SK-N-SH treated with all-trans-retinoic acid at 6 μM for 48 hours (cell line): ENCODE measurements at regions not wholly inside any gene's neighbourhood (a gene's known extent, or its start where the extent isn't known, plus 50 kb on each side); places are given as distances from the start of the nearest gene placed in this dataset.

Source experiments
- ATAC-seq: fragments of 200-7000 bp; cut with Tn5 transposase; 3 replicates; pipeline ENCODE4 v1.9.1; 2020; ENCODE audit warnings: mild to moderate bottlenecking, moderate library complexity
- ARNTL ChIP-seq: fragments of 450-650 bp; formaldehyde crosslinking; IDR thresholded peaks from 2 replicates; pipeline ENCODE4 v1.5.0; 2020; ENCODE audit warnings: low read depth, mild to moderate bottlenecking, moderate library complexity, borderline replicate concordance
- BACH2 ChIP-seq: fragments of 250-450 bp; sonication (Bioruptor Pico); IDR thresholded peaks from 2 replicates; pipeline ENCODE4 v1.9.0; 2021; ENCODE audit warnings: mild to moderate bottlenecking, borderline replicate concordance
- CSDC2 ChIP-seq: fragments of 250-450 bp; sonication (Bioruptor Pico); IDR thresholded peaks from 2 replicates; pipeline ENCODE4 v1.5.0; 2020; ENCODE audit warnings: mild to moderate bottlenecking, moderate library complexity
- ESRRG ChIP-seq: fragments of 250-450 bp; sonication (Bioruptor Pico); IDR thresholded peaks from 2 replicates; pipeline ENCODE4 v1.6.1; 2021; ENCODE audit warnings: mild to moderate bottlenecking
- GLIS3 ChIP-seq: fragments of 250-450 bp; sonication (Bioruptor Pico); IDR thresholded peaks from 2 replicates; pipeline ENCODE4 v1.5.0; 2020; ENCODE audit warnings: mild to moderate bottlenecking, moderate library complexity
- ISL1 ChIP-seq: fragments of 250-450 bp; sonication (Bioruptor Pico); IDR thresholded peaks from 2 replicates; pipeline ENCODE4 v2.1.2; 2022; ENCODE audit warnings: mild to moderate bottlenecking, moderate library complexity
- OSR1 ChIP-seq: fragments of 250-450 bp; sonication (Bioruptor Pico); IDR thresholded peaks from 2 replicates; pipeline ENCODE4 v1.8.0; 2022; ENCODE audit warnings: moderate library complexity, mild to moderate bottlenecking, inconsistent platforms
- PPARA ChIP-seq: fragments of 250-450 bp; sonication (Bioruptor Pico); IDR thresholded peaks from 2 replicates; pipeline ENCODE4 v1.5.0; 2020; ENCODE audit warnings: mild to moderate bottlenecking, borderline replicate concordance
- RARB ChIP-seq: fragments of 250-450 bp; sonication (Bioruptor Pico); IDR thresholded peaks from 2 replicates; pipeline ENCODE4 v1.8.0; 2021; ENCODE audit warnings: mild to moderate bottlenecking, moderate library complexity
- SNAI2 ChIP-seq: fragments of 250-450 bp; sonication (Bioruptor Pico); IDR thresholded peaks from 2 replicates; pipeline ENCODE4 v1.5.0; 2020; ENCODE audit warnings: mild to moderate bottlenecking, moderate library complexity
- TOX ChIP-seq: fragments of 250-450 bp; sonication (Bioruptor Pico); IDR thresholded peaks from 2 replicates; pipeline ENCODE4 v1.8.0; 2021; ENCODE audit warnings: mild to moderate bottlenecking, moderate library complexity, borderline replicate concordance
- ZC3H10 ChIP-seq: fragments of 250-450 bp; sonication (Bioruptor Pico); IDR thresholded peaks from 2 replicates; pipeline ENCODE4 v1.5.1; 2021; ENCODE audit warnings: mild to moderate bottlenecking, moderate library complexity
- ZFP3 ChIP-seq: fragments of 250-450 bp; sonication (Bioruptor Pico); IDR thresholded peaks from 2 replicates; pipeline ENCODE4 v1.5.0; 2020; ENCODE audit warnings: mild to moderate bottlenecking, moderate library complexity
- ZFP30 ChIP-seq: fragments of 450-650 bp; formaldehyde crosslinking; IDR thresholded peaks from 2 replicates; pipeline ENCODE4 v1.5.0; 2022; ENCODE audit warnings: mild to moderate bottlenecking, moderate library complexity
- ZNF565 ChIP-seq: fragments of 450-650 bp; formaldehyde crosslinking; conservative IDR thresholded peaks from 2 replicates; pipeline ENCODE4 v1.5.0; 2020; ENCODE audit warnings: low read depth, mild to moderate bottlenecking, moderate library complexity
- ZNF70 ChIP-seq: fragments of 450-650 bp; formaldehyde crosslinking; IDR thresholded peaks from 2 replicates; pipeline ENCODE4 v1.5.0; 2020; ENCODE audit warnings: mild to moderate bottlenecking, moderate library complexity
- ZNF8 ChIP-seq: fragments of 450-650 bp; formaldehyde crosslinking; IDR thresholded peaks from 2 replicates; pipeline ENCODE4 v1.5.0; 2020; ENCODE audit warnings: mild to moderate bottlenecking, moderate library complexity
- TF ChIP-seq, protein P1 (sequence below): fragments of 250-450 bp; sonication (Bioruptor Pico); IDR thresholded peaks from 2 replicates; pipeline ENCODE4 v1.5.1; 2020; ENCODE audit warnings: low read depth, mild to moderate bottlenecking, moderate library complexity
- TF ChIP-seq, protein P2 (sequence below): fragments of 250-450 bp; sonication (Bioruptor Pico); IDR thresholded peaks from 2 replicates; pipeline ENCODE4 v1.8.0; 2021; ENCODE audit warnings: low read depth, mild to moderate bottlenecking, moderate library complexity, borderline replicate concordance
- TF ChIP-seq, protein P3 (sequence below): fragments of 250-450 bp; sonication (Bioruptor Pico); IDR thresholded peaks from 2 replicates; pipeline ENCODE4 v1.8.0; 2020; ENCODE audit warnings: mild to moderate bottlenecking, moderate library complexity, borderline replicate concordance
- TF ChIP-seq, protein P4 (sequence below): fragments of 250-450 bp; sonication (Bioruptor Pico); IDR thresholded peaks from 2 replicates; pipeline ENCODE4 v1.5.0; 2020; ENCODE audit warnings: mild to moderate bottlenecking, moderate library complexity

DNA sequence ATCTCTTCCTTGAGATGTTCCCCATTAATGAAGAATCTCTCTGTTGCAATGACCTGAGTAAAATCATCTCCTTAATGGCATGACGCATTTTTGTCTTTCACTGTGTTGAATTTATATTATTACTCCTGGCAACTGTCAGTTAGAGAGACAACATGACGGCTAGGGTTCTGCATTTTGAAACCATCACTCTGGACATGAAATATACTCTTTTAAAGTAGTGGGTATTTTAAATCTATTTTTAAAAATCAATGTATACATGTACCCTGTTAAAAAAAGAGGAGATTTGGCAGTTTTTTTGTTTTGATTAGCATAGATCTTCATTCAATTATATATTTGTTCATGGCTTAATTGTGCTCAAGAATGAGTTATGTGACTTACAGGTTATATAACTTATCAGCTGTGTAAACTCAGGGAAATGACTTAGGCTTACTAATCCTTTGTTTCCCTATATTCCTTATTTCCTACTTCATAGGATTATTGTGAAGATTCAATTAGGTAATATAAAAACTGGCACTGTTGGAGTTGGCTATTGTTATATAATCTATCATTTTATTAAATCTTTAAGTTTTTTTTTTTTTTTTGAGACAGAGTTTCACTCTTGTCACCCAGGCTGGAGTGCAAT lies 632.0 kb upstream of the SPRY2 start:
- TF ChIP-seq CSDC2 (CRISPR knock-in tag) (no peak), SNAI2 (CRISPR knock-in tag) (no peak), TOX (CRISPR knock-in tag) (no peak), OSR1 (CRISPR knock-in tag) (no peak), RARB (CRISPR knock-in tag) (no peak), ESRRG (no peak), ARNTL (CRISPR knock-in tag) (no peak), ZFP3 (CRISPR knock-in tag) (no peak), ZFP30 (CRISPR knock-in tag) (no peak), ZNF70 (CRISPR knock-in tag) (no peak), ZNF565 (CRISPR knock-in tag) (no peak)
- TF ChIP-seq, protein P1, sequence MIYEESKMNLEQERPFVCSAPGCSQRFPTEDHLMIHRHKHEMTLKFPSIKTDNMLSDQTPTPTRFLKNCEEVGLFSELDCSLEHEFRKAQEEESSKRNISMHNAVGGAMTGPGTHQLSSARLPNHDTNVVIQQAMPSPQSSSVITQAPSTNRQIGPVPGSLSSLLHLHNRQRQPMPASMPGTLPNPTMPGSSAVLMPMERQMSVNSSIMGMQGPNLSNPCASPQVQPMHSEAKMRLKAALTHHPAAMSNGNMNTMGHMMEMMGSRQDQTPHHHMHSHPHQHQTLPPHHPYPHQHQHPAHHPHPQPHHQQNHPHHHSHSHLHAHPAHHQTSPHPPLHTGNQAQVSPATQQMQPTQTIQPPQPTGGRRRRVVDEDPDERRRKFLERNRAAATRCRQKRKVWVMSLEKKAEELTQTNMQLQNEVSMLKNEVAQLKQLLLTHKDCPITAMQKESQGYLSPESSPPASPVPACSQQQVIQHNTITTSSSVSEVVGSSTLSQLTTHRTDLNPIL (CRISPR knock-in tag) = no peak
- TF ChIP-seq, protein P2, sequence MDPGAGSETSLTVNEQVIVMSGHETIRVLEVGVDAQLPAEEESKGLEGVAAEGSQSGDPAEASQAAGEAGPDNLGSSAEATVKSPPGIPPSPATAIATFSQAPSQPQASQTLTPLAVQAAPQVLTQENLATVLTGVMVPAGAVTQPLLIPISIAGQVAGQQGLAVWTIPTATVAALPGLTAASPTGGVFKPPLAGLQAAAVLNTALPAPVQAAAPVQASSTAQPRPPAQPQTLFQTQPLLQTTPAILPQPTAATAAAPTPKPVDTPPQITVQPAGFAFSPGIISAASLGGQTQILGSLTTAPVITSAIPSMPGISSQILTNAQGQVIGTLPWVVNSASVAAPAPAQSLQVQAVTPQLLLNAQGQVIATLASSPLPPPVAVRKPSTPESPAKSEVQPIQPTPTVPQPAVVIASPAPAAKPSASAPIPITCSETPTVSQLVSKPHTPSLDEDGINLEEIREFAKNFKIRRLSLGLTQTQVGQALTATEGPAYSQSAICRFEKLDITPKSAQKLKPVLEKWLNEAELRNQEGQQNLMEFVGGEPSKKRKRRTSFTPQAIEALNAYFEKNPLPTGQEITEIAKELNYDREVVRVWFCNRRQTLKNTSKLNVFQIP (CRISPR knock-in tag) = no peak
- TF ChIP-seq, protein P3, sequence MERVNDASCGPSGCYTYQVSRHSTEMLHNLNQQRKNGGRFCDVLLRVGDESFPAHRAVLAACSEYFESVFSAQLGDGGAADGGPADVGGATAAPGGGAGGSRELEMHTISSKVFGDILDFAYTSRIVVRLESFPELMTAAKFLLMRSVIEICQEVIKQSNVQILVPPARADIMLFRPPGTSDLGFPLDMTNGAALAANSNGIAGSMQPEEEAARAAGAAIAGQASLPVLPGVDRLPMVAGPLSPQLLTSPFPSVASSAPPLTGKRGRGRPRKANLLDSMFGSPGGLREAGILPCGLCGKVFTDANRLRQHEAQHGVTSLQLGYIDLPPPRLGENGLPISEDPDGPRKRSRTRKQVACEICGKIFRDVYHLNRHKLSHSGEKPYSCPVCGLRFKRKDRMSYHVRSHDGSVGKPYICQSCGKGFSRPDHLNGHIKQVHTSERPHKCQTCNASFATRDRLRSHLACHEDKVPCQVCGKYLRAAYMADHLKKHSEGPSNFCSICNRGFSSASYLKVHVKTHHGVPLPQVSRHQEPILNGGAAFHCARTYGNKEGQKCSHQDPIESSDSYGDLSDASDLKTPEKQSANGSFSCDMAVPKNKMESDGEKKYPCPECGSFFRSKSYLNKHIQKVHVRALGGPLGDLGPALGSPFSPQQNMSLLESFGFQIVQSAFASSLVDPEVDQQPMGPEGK (CRISPR knock-in tag) = no peak
- no peak for ATAC-seq

DNA sequence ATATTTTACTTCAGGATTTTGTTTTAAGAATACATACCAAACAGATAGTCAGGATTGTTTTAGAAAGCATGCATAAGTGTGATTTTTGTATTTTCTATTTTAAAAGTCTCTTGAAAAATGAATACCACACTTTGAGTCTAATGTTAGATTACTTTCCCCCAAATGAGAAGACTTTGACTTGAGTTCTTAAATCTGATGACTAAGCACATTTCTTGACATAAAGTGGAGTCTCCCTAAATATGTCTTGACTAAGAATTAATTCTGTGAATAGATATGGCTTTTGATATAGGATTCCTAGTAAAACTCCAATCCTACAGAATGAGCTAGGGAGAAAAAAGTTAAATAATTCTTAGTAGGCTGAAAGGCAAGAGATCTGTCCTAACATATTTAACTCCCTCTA lies 624.2 kb upstream of the SPRY2 start:
- ATAC-seq = no peak
- no peak for TF ChIP-seq ISL1
- TF ChIP-seq ESRRG = no peak
- no peak for TF ChIP-seq GLIS3 (CRISPR knock-in tag)
- TF ChIP-seq, protein P4, sequence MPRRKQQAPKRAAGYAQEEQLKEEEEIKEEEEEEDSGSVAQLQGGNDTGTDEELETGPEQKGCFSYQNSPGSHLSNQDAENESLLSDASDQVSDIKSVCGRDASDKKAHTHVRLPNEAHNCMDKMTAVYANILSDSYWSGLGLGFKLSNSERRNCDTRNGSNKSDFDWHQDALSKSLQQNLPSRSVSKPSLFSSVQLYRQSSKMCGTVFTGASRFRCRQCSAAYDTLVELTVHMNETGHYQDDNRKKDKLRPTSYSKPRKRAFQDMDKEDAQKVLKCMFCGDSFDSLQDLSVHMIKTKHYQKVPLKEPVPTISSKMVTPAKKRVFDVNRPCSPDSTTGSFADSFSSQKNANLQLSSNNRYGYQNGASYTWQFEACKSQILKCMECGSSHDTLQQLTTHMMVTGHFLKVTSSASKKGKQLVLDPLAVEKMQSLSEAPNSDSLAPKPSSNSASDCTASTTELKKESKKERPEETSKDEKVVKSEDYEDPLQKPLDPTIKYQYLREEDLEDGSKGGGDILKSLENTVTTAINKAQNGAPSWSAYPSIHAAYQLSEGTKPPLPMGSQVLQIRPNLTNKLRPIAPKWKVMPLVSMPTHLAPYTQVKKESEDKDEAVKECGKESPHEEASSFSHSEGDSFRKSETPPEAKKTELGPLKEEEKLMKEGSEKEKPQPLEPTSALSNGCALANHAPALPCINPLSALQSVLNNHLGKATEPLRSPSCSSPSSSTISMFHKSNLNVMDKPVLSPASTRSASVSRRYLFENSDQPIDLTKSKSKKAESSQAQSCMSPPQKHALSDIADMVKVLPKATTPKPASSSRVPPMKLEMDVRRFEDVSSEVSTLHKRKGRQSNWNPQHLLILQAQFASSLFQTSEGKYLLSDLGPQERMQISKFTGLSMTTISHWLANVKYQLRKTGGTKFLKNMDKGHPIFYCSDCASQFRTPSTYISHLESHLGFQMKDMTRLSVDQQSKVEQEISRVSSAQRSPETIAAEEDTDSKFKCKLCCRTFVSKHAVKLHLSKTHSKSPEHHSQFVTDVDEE = no peak
- TF ChIP-seq TOX (CRISPR knock-in tag) = no peak
- TF ChIP-seq BACH2 (CRISPR knock-in tag) = no peak
- no peak for TF ChIP-seq ZNF8
- no peak for TF ChIP-seq RARB (CRISPR knock-in tag)
- no peak for TF ChIP-seq PPARA (CRISPR knock-in tag)
- no peak for TF ChIP-seq OSR1 (CRISPR knock-in tag)
- TF ChIP-seq, all 23 proteins: peak for 0

DNA sequence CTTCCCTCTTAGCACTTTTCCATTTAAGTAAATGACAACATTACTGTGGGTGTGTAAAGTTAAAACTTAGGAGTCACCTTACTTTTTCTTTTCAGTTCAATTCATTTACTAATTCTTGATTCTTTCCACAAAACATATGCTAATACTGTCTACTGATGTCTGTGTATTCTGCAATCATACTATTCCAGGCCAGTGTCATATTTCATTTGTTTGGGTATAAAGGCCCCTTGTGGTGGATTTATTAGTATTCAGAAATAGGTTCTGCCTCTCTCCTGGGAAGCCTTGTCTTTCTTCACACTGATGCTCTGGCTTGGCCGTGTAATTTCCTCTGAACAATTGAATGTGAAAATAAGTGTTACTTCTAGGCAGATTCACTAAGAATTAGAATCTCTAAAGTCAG lies 621.9 kb upstream of the SPRY2 start:
- ATAC-seq = peak; percentile 86

DNA sequence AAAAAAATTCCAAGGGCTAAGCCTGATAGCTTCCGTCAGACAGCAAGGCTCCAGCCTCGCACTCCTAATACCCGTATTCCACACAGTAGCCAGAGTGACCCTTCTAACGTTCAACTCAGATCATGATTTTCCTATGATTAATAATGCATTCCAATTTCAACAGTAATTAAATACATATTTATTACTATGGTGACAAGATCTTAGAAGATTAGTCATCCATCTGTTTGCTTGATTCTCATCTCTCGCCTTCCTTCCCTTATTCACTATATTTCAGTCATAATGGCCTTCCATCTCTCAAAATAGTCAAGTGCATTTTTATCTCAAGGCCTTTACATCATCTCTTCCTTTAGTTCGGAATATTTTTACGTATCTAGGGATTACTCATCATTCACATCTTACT lies 621.2 kb upstream of the SPRY2 start:
- TF ChIP-seq ZC3H10 (CRISPR knock-in tag) = peak; percentile 76
- no peak for TF ChIP-seq ZNF8
- TF ChIP-seq CSDC2 (CRISPR knock-in tag) = no peak
- no peak for TF ChIP-seq BACH2 (CRISPR knock-in tag)
- TF ChIP-seq ISL1 = peak; percentile 76
- TF ChIP-seq TOX (CRISPR knock-in tag) = peak; percentile 87; the same call in 1 of the 2 replicates
- TF ChIP-seq, protein P4 = no peak
- ATAC-seq = peak; percentile 89

More for the DNA sequence above, 621.9 kb upstream of the SPRY2 start:
- TF ChIP-seq GLIS3 (CRISPR knock-in tag) (no peak), RARB (CRISPR knock-in tag) (no peak), OSR1 (CRISPR knock-in tag) (no peak)
